Neutrophil (primary cell): ENCODE measurements at regions not wholly inside any gene's neighbourhood (a gene's known extent, or its start where the extent isn't known, plus 50 kb on each side); places are given as distances from the start of the nearest gene placed in this dataset.

ENCODE experiments used
- H3K27ac ChIP-seq: fragments of 200-600 bp; sonication (generic); 2 replicates; pipeline ENCODE4 v1.5.1; 2016; ENCODE audit warnings: mild to moderate bottlenecking, moderate library complexity
- H3K27me3 ChIP-seq: fragments of 200-600 bp; sonication (generic); 2 replicates; pipeline ENCODE4 v1.6.0; 2016; ENCODE audit warnings: mild to moderate bottlenecking
- H3K36me3 ChIP-seq: fragments of 200-600 bp; sonication (generic); 2 replicates; pipeline ENCODE4 v1.5.1; 2017
- H3K4me1 ChIP-seq, 2 experiments: fragments of 200-600 bp in 1 of 2; sonication (generic) in 1 of 2; 1 replicate in 1 of 2; 2 replicates in 1 of 2; pipeline versions ENCODE4 v1.5.1 to v1.6.1; 2013 to 2016; ENCODE audit warnings: low read depth in 1 of 2, low read length in 1 of 2, mild to moderate bottlenecking in 1 of 2, moderate library complexity in 1 of 2; ENCODE audit not compliant: control insufficient read depth in 1 of 2, insufficient read depth in 1 of 2
- H3K4me3 ChIP-seq, 2 experiments: fragments of 200-600 bp in 1 of 2; sonication (generic) in 1 of 2; 1 replicate in 1 of 2; 2 replicates in 1 of 2; pipeline ENCODE4 v1.5.1; 2013 to 2016; ENCODE audit warnings: low read depth in 1 of 2, low read length in 1 of 2, mild to moderate bottlenecking in 1 of 2, moderate library complexity in 1 of 2
- H3K9me3 ChIP-seq: fragments of 200-600 bp; sonication (generic); 2 replicates; pipeline ENCODE4 v1.5.1; 2016
- CTCF ChIP-seq: fragments of 200-600 bp; sonication (generic); IDR thresholded peaks from 2 replicates; pipeline ENCODE4 v1.5.1; 2016; ENCODE audit warnings: antibody characterized with exemption

- no peaks in the 10 kb centered on the region for H3K4me1 ChIP-seq
- no peaks in the 10 kb centered on the region for H3K36me3 ChIP-seq
- TF ChIP-seq CTCF = no peak
- H3K9me3 ChIP-seq = no peaks in the 10 kb centered on the region
- no peak overlapping the region for H3K27ac ChIP-seq
- H3K4me3 ChIP-seq = no peak overlapping the region
- peaks cover 53% of the 10 kb centered on the region for H3K27me3 ChIP-seq
Observed at GRCh38 chr15:94611656-94612055, 380.3 kb downstream of the MCTP2 start.

GRCh38 chr15:94615688-94616087, 384.3 kb downstream of the MCTP2 start:
- H3K9me3 ChIP-seq = no peaks in the 10 kb centered on the region
- no peaks in the 10 kb centered on the region for H3K36me3 ChIP-seq
- no peak overlapping the region for H3K4me3 ChIP-seq
- H3K27me3 ChIP-seq = peaks cover 14% of the 10 kb centered on the region
- H3K4me1 ChIP-seq = no peaks in the 10 kb centered on the region
- H3K27ac ChIP-seq = no peak overlapping the region
- no peak for TF ChIP-seq CTCF

- Histone ChIP-seq H3K27me3 (no peaks in the 10 kb centered on the region), H3K9me3 (no peaks in the 10 kb centered on the region), H3K27ac (no peak overlapping the region), H3K4me3 (no peak overlapping the region), H3K36me3 (no peaks in the 10 kb centered on the region), H3K4me1 (no peaks in the 10 kb centered on the region)
- no peak for TF ChIP-seq CTCF
Observed at GRCh38 chr15:94620632-94621031, 389.3 kb downstream of the MCTP2 start.

- Histone ChIP-seq H3K27me3 (no peaks in the 10 kb centered on the region), H3K9me3 (no peaks in the 10 kb centered on the region), H3K36me3 (no peaks in the 10 kb centered on the region), H3K27ac (no peak overlapping the region), H3K4me1 (no peaks in the 10 kb centered on the region), H3K4me3 (no peak overlapping the region)
- no peak for TF ChIP-seq CTCF
Observed at GRCh38 chr15:94621736-94622135, 390.4 kb downstream of the MCTP2 start.

- no peak for TF ChIP-seq CTCF
- Histone ChIP-seq H3K9me3 (no peaks in the 10 kb centered on the region), H3K4me3 (no peak overlapping the region), H3K36me3 (no peaks in the 10 kb centered on the region), H3K4me1 (no peaks in the 10 kb centered on the region), H3K27me3 (peaks cover 13% of the 10 kb centered on the region), H3K27ac (no peak overlapping the region)
Observed at GRCh38 chr15:94626949-94627348, 395.6 kb downstream of the MCTP2 start.

GRCh38 chr15:94631608-94632007, 400.2 kb downstream of the MCTP2 start:
- Histone ChIP-seq H3K27ac (no peak overlapping the region), H3K4me3 (no peak overlapping the region), H3K4me1 (no peaks in the 10 kb centered on the region), H3K9me3 (no peaks in the 10 kb centered on the region), H3K36me3 (no peaks in the 10 kb centered on the region), H3K27me3 (peaks cover 43% of the 10 kb centered on the region)
- no peak for TF ChIP-seq CTCF
